Memory B cell (primary cell): ENCODE measurements at regions not wholly inside any gene's neighbourhood (a gene's known extent, or its start where the extent isn't known, plus 50 kb on each side); places are given as distances from the start of the nearest gene placed in this dataset.

Experiments used
- ATAC-seq: fragments of 150-1000 bp; cut with Tn5 transposase; 2 replicates; pipeline ENCODE4 v1.10.0; 2021; ENCODE audit warnings: low read depth, mild to moderate bottlenecking, moderate library complexity
- DNase-seq, 2 donors: peaks; one replicate each; pipeline ENCODE4 v3.0.0; 2022; ENCODE audit warnings: low spot score in 2 of 2
- H3K27ac Mint-ChIP-seq: one replicate; pipeline ENCODE4 v1.8.0; 2022; ENCODE audit warnings: mild to moderate bottlenecking, moderate library complexity, mixed read lengths
- H3K27me3 Mint-ChIP-seq: one replicate; pipeline ENCODE4 v1.8.0; 2022; ENCODE audit warnings: mixed read lengths
- H3K36me3 Mint-ChIP-seq: one replicate; pipeline ENCODE4 v1.8.0; 2022; ENCODE audit warnings: mild to moderate bottlenecking, mixed read lengths
- H3K4me1 Mint-ChIP-seq: one replicate; pipeline ENCODE4 v1.8.0; 2022; ENCODE audit warnings: mixed read lengths
- H3K4me3 Mint-ChIP-seq: one replicate; pipeline ENCODE4 v1.8.0; 2022; ENCODE audit warnings: mild to moderate bottlenecking, moderate library complexity, mixed read lengths
- H3K9me3 Mint-ChIP-seq: one replicate; pipeline ENCODE4 v1.8.0; 2022; ENCODE audit warnings: mixed read lengths

DNA sequence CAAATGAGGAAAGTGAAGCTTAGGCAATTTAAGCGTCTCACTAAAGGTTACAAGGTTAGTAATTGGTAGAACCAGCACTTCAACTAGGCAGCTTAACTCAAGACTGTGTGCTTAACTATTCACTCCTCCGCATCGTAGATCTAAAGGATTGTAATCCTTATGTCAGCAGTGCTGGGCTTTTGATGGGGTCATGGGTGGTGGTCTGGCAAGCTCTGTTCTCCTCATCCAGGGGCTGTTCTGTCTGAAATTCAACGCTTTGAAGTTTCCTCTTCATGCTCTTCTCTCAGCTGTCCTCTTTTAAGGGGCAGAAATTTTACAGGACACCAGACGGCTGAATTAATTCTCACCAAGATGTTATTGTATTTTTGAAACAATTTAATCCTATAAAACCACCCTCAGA lies 165.5 kb upstream of the FAM98A start:
- Mint-ChIP-seq H3K27ac (no peak overlapping the region), H3K4me3 (no peak overlapping the region), H3K36me3 (no peaks in the 10 kb centered on the region), H3K9me3 (peaks cover 2% of the 10 kb centered on the region), H3K4me1 (no peaks in the 10 kb centered on the region), H3K27me3 (peaks cover 1% of the 10 kb centered on the region)
- DNase-seq (no peak), ATAC-seq (no peak)

DNA sequence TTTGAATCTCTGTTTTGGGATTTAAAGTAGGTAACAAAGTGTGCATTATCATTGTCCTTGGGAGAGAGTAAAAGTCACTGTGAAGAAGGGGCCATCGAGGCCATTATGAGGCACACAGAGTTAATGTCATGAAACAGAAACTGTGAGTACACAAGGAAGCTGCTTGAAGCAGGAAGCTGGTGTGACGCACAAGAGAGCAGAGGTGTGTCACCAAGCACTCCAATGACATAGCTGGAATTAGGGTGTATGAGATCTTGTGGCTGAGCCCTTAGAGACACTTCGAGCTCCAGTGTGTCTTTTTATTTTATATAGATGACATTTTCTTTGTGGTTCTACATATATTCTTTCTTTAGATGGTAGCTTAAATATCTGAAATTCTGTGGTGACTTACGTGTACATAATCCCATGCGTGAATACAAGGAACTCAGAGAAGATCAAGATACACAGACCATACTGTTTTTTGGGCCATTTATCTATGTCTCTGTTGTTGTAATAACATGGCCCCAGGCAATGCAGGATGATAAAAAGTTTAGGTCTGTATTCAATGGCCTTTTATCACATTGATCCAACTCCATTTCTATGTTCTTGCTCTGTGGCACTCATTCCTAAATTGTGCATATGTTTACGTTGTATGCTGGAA lies 164.7 kb upstream of the FAM98A start:
- peaks cover 6% of the 10 kb centered on the region for H3K9me3 Mint-ChIP-seq
- H3K4me3 Mint-ChIP-seq, result no peak overlapping the region
- H3K4me1 Mint-ChIP-seq, result no peaks in the 10 kb centered on the region
- DNase-seq, result no peak
- H3K36me3 Mint-ChIP-seq, result no peaks in the 10 kb centered on the region
- ATAC-seq, result no peak
- H3K27me3 Mint-ChIP-seq, result peaks cover 1% of the 10 kb centered on the region
- H3K27ac Mint-ChIP-seq, result no peak overlapping the region

DNA sequence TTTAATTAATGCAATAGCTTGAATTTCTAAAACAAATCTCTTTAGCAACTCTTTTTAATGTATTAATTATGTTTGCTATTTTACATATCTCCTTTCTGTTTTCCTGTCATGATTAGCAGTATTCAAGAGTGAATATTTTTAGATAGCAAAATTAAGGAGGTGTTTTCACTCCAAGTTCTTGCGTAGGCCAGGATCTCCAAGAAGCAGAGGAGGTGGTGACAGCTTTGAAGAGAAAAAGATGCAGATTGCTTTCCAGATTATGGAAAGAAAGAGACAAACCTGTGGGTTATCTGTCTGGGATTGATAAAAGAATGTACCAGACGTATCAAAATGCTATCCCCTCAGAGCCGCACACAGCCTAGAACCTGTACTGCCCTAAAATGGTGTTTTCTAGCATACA lies 163.5 kb upstream of the FAM98A start:
- peaks cover 6% of the 10 kb centered on the region for H3K9me3 Mint-ChIP-seq
- no peaks in the 10 kb centered on the region for H3K27me3 Mint-ChIP-seq
- no peaks in the 10 kb centered on the region for H3K36me3 Mint-ChIP-seq
- no peak overlapping the region for H3K27ac Mint-ChIP-seq
- no peak overlapping the region for H3K4me3 Mint-ChIP-seq
- ATAC-seq (no peak), DNase-seq (no peak)
- no peaks in the 10 kb centered on the region for H3K4me1 Mint-ChIP-seq

GRCh38 chr2:33746208-33746800 lies 147.2 kb upstream of the FAM98A start:
- Mint-ChIP-seq H3K27me3 (peaks cover 6% of the 10 kb centered on the region), H3K9me3 (peaks cover 5% of the 10 kb centered on the region), H3K27ac (no peak overlapping the region), H3K36me3 (no peaks in the 10 kb centered on the region), H3K4me3 (no peak overlapping the region), H3K4me1 (peaks cover 2% of the 10 kb centered on the region)
- no peak for DNase-seq
- ATAC-seq, result no peak

DNA sequence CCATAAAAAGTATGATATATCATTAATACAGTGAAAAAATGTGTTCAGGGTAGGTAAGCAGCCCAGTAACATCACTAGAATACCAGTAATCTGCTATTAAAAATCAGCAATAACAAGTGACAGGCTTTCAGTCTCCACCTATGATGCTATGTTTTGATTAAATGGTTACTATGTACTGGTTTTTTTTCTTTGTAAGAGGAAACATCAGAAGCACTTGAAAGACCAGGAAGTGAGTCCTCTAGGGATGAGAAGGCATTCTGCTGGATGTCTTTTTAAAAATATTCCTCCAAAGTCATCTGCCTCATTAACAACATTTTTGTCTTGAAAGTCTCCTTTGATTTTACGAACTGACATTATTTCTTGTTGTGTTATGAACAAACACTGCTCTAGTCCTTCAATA lies 136.0 kb upstream of the FAM98A start:
- Mint-ChIP-seq H3K36me3 (no peaks in the 10 kb centered on the region), H3K4me3 (no peak overlapping the region), H3K27me3 (no peaks in the 10 kb centered on the region), H3K4me1 (no peaks in the 10 kb centered on the region), H3K9me3 (peaks cover 7% of the 10 kb centered on the region), H3K27ac (no peak overlapping the region)
- no peak for ATAC-seq
- DNase-seq, result no peak

DNA sequence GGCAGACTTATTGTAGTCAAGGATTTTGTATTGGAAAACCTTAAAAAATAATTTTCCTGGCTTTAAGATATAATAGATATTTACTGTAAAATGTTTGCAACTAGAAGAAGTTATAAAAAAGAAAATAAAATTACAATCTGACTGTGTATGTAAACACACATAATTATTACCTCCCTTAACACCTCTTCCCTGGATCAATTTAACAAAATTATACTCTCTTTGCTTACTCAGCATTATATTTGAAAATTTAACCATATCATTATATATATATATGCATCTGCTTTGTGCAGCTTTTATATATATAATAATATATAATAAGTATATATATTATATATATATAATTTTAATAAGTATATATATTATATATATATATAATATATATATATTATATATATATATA lies 131.7 kb upstream of the FAM98A start:
- H3K9me3 Mint-ChIP-seq, result peaks cover 3% of the 10 kb centered on the region
- peaks cover 4% of the 10 kb centered on the region for H3K36me3 Mint-ChIP-seq
- H3K27ac Mint-ChIP-seq, result no peak overlapping the region
- DNase-seq, result no peak
- peaks cover 5% of the 10 kb centered on the region for H3K4me1 Mint-ChIP-seq
- H3K27me3 Mint-ChIP-seq, result peaks cover 2% of the 10 kb centered on the region
- no peak for ATAC-seq
- no peak overlapping the region for H3K4me3 Mint-ChIP-seq

DNA sequence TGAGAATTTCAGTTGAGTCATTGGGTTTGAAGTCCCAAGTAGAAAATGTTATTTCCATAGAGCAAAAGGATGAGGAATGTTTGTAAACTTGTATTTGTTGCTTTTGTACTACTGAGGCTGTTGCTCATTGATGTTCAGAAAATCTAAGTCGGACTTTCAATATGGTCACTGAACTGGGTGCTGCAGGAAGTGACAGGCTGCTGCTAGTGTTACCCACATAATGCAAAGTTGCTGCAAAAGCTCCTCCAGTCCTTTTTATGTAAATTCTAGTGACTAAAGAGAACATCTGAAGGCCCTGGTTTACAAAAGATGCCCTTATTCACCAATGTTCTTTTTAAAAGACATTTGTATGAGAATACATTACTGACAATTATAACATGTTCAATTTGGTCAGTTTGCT lies 131.1 kb upstream of the FAM98A start:
- peaks cover 2% of the 10 kb centered on the region for H3K27me3 Mint-ChIP-seq
- DNase-seq (no peak), ATAC-seq (no peak)
- no peak overlapping the region for H3K4me3 Mint-ChIP-seq
- H3K36me3 Mint-ChIP-seq, result peaks cover 4% of the 10 kb centered on the region
- H3K27ac Mint-ChIP-seq, result no peak overlapping the region
- H3K9me3 Mint-ChIP-seq, result peaks cover 3% of the 10 kb centered on the region
- H3K4me1 Mint-ChIP-seq, result peaks cover 5% of the 10 kb centered on the region

GRCh38 chr2:33729353-33729752 lies 130.3 kb upstream of the FAM98A start:
- peaks cover 5% of the 10 kb centered on the region for H3K4me1 Mint-ChIP-seq
- peaks cover 3% of the 10 kb centered on the region for H3K9me3 Mint-ChIP-seq
- ATAC-seq (no peak), DNase-seq (no peak)
- H3K27me3 Mint-ChIP-seq, result peaks cover 2% of the 10 kb centered on the region
- H3K36me3 Mint-ChIP-seq, result peaks cover 4% of the 10 kb centered on the region
- H3K27ac Mint-ChIP-seq, result no peak overlapping the region
- no peak overlapping the region for H3K4me3 Mint-ChIP-seq

DNA sequence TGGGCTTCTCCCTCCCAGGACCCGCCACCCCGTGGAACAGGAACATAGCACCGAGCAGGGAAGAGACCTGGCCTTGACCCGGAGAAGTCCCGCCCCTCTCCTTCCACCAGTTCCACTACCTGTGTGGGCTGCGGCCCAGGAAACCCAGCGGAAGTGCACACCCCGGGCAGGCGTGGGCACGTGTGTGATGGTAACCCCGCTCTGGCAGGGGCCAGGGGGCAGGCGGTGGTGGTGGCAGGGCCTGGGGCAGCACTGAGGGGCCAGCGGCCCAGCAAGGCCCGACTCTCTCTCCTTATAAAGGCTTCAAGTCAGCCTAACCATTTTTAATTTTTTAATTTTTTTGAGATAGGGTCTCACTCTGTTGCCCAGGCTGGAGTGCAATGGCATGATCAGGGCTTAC lies 129.0 kb upstream of the FAM98A start:
- peaks cover 2% of the 10 kb centered on the region for H3K27me3 Mint-ChIP-seq
- no peak overlapping the region for H3K4me3 Mint-ChIP-seq
- peaks cover 4% of the 10 kb centered on the region for H3K36me3 Mint-ChIP-seq
- ATAC-seq (no peak), DNase-seq (no peak)
- no peak overlapping the region for H3K27ac Mint-ChIP-seq
- peaks cover 3% of the 10 kb centered on the region for H3K9me3 Mint-ChIP-seq
- H3K4me1 Mint-ChIP-seq, result peaks cover 5% of the 10 kb centered on the region

DNA sequence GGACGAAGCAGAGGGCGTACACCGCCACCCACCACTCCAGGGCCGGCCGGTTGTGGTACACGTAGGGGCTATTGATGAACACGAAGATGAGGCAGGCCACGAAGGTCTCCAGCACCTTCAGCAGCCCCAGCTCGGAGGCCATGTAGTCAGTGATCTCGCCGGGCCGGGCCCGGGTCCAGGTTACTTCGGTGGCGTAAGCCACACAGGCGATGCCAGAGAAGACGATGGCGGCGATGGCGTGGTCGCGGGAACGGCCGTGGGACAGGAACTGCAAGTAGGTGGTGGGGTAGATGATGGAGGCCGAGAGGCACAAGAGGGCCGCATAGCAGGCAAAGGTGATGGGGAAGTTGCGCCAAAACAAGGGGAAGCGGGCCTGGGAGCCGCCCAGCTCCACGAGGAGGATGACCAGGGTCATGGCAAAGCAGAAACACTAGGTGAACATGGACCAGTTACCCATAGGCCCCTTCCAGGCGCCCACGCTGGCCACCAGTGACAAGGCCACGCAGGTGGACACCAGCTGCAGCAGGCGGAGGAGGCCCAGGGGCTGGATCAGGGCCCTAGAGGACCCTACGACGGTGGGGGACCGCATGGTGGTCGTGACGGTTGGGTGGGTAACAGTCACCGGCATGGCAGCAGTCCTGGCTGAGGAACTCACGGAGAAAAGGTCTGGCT lies 128.4 kb upstream of the FAM98A start:
- no peak overlapping the region for H3K4me3 Mint-ChIP-seq
- H3K9me3 Mint-ChIP-seq, result peaks cover 3% of the 10 kb centered on the region
- DNase-seq (no peak), ATAC-seq (no peak)
- peaks cover 4% of the 10 kb centered on the region for H3K36me3 Mint-ChIP-seq
- H3K27ac Mint-ChIP-seq, result no peak overlapping the region
- peaks cover 2% of the 10 kb centered on the region for H3K27me3 Mint-ChIP-seq
- H3K4me1 Mint-ChIP-seq, result peaks cover 5% of the 10 kb centered on the region

- Mint-ChIP-seq H3K27me3 (peaks cover 2% of the 10 kb centered on the region), H3K36me3 (peaks cover 4% of the 10 kb centered on the region), H3K4me3 (no peak overlapping the region), H3K9me3 (peaks cover 3% of the 10 kb centered on the region), H3K4me1 (peaks cover 5% of the 10 kb centered on the region), H3K27ac (no peak overlapping the region)
- DNase-seq (no peak), ATAC-seq (no peak)
Measured at GRCh38 chr2:33726415-33726814, 127.3 kb upstream of the FAM98A start.

GRCh38 chr2:33723329-33723728 lies 124.2 kb upstream of the FAM98A start:
- H3K27ac Mint-ChIP-seq, result no peak overlapping the region
- ATAC-seq (no peak), DNase-seq (no peak)
- peaks cover 9% of the 10 kb centered on the region for H3K27me3 Mint-ChIP-seq
- H3K4me3 Mint-ChIP-seq, result no peak overlapping the region
- H3K36me3 Mint-ChIP-seq, result peaks cover 4% of the 10 kb centered on the region
- H3K4me1 Mint-ChIP-seq, result no peaks in the 10 kb centered on the region
- H3K9me3 Mint-ChIP-seq, result peaks cover 3% of the 10 kb centered on the region

DNA sequence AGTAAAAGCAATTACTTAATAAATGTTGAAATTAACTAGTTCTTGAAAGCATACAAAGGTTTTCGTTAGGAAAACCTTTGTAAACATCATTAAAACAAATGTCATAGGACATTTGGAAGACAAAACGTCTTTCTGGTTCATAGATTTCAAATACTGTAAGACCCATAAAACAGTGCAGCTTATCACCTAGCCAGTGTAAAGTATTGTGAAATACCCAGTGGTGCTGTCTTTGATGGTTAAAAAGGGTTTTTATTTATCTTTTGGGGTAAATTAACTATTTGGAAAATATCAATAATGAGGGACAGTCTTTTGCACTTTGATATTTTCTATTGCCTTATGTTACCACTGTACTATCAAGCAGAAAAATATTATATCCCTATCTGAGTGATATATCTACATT lies 120.0 kb upstream of the FAM98A start:
- Mint-ChIP-seq H3K36me3 (no peaks in the 10 kb centered on the region), H3K4me1 (no peaks in the 10 kb centered on the region), H3K27ac (no peak overlapping the region), H3K27me3 (peaks cover 17% of the 10 kb centered on the region), H3K4me3 (no peak overlapping the region), H3K9me3 (peaks cover 1% of the 10 kb centered on the region)
- ATAC-seq (no peak), DNase-seq (no peak)

DNA sequence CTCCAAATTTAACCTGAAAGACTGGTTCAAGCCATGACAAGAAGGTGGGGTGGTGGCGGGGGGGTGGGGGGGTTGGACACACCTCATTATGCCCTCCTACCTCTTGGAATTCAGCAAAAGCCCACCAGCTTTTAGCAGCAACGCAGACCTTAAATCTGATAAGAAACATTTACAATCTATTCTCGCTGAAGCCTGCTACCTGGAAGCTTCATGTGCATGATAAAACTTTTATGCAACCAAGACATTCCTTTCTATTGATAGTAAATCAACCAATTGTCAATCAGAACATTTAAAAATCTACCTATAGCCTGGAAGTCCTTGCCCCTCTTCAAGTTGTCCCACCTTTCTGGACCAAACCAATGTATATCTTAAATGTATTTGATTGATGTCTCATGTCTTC lies 113.6 kb upstream of the FAM98A start:
- ATAC-seq (no peak), DNase-seq (no peak)
- H3K27ac Mint-ChIP-seq, result no peak overlapping the region
- peaks cover 1% of the 10 kb centered on the region for H3K9me3 Mint-ChIP-seq
- no peaks in the 10 kb centered on the region for H3K4me1 Mint-ChIP-seq
- H3K36me3 Mint-ChIP-seq, result no peaks in the 10 kb centered on the region
- H3K4me3 Mint-ChIP-seq, result no peak overlapping the region
- H3K27me3 Mint-ChIP-seq, result peaks cover 8% of the 10 kb centered on the region

GRCh38 chr2:33709951-33710350 lies 110.9 kb upstream of the FAM98A start:
- H3K9me3 Mint-ChIP-seq, result no peaks in the 10 kb centered on the region
- no peak overlapping the region for H3K27ac Mint-ChIP-seq
- no peak for DNase-seq
- peaks cover 2% of the 10 kb centered on the region for H3K27me3 Mint-ChIP-seq
- no peak overlapping the region for H3K4me3 Mint-ChIP-seq
- peaks cover 2% of the 10 kb centered on the region for H3K4me1 Mint-ChIP-seq
- no peak for ATAC-seq
- H3K36me3 Mint-ChIP-seq, result no peaks in the 10 kb centered on the region
